Tibial artery (tissue), 4 donors: ENCODE measurements at regions not wholly inside any gene's neighbourhood (a gene's known extent, or its start where the extent isn't known, plus 50 kb on each side); places are given as distances from the start of the nearest gene placed in this dataset.

Source experiments
- DNase-seq, 2 donors: peaks; one replicate each; pipeline ENCODE4 v3.0.0-alpha.2; 2019
- H3K27ac ChIP-seq, 2 donors: fragments of 200-600 bp; sonication (generic) in 1 of 2; 1 replicate in 1 of 2; 2 replicates in 1 of 2; pipeline ENCODE4 v1.5.1; 2018 to 2019; ENCODE audit warnings: mild to moderate bottlenecking in 1 of 2
- H3K27me3 ChIP-seq, 2 donors: fragments of 200-600 bp; sonication (generic) in 1 of 2; one replicate each; pipeline versions ENCODE4 v1.5.1 to v1.6.0; 2016 to 2019
- H3K36me3 ChIP-seq, 3 donors: fragments of 200-600 bp; sonication (generic) in 2 of 3; one replicate each; pipeline ENCODE4 v1.5.1; 2016 to 2019; ENCODE audit warnings: mild to moderate bottlenecking in 2 of 3
- H3K4me1 ChIP-seq, 4 donors: fragments of 200-600 bp; sonication (generic) in 2 of 4; 1 replicate in 3 of 4; 2 replicates in 1 of 4; pipeline ENCODE4 v1.5.1; 2016 to 2019
- H3K4me3 ChIP-seq, 2 donors: fragments of 200-600 bp; sonication (generic) in 1 of 2; 1 replicate in 1 of 2; 2 replicates in 1 of 2; pipeline ENCODE4 v1.5.1; 2018 to 2019; ENCODE audit warnings: mild to moderate bottlenecking in 2 of 2
- H3K9me3 ChIP-seq, 3 donors: fragments of 200-600 bp; sonication (generic) in 1 of 3; one replicate each; pipeline ENCODE4 v1.5.1; 2016 to 2019
- CTCF ChIP-seq, 2 experiments: fragments of 200-600 bp in 1 of 2; fragments of 450-650 bp in 1 of 2; IDR thresholded peaks; one replicate each; pipeline ENCODE4 v1.5.1; 2017 to 2019; ENCODE audit warnings: antibody characterized with exemption in 2 of 2, mild to moderate bottlenecking in 1 of 2, moderate library complexity in 1 of 2
- intact Hi-C: fragments of 100-400 bp; cut with DNase I; formaldehyde crosslinking; loops from one replicate; pipeline ENCODE4 v1.15.0; 2023; ENCODE audit warnings: low total_unique reads

- Histone ChIP-seq H3K4me1 (no peaks in the 10 kb centered on the region), H3K27ac (no peak overlapping the region), H3K27me3 (no peaks in the 10 kb centered on the region), H3K4me3 (no peak overlapping the region), H3K9me3 (no peaks in the 10 kb centered on the region), H3K36me3 (no peaks in the 10 kb centered on the region)
- TF ChIP-seq CTCF (IDR thresholded peaks at IDR 0.05) = no peak
- DNase-seq = no peak
- intact Hi-C loops = no loop called here
Observed at GRCh38 chr2:7358865-7359447, 441.7 kb downstream of the RNF144A start.

GRCh38 chr2:7363906-7364305 lies 446.7 kb downstream of the RNF144A start:
- intact Hi-C loops = no loop called here
- DNase-seq = no peak
- TF ChIP-seq CTCF (IDR thresholded peaks at IDR 0.05) = no peak

GRCh38 chr2:7368211-7368610 lies 451.0 kb downstream of the RNF144A start:
- no peaks in the 10 kb centered on the region for H3K27me3 ChIP-seq
- H3K4me1 ChIP-seq = no peaks in the 10 kb centered on the region
- peaks cover 0 to 11% (median 8%) of the 10 kb centered on the region in 3 donors for H3K9me3 ChIP-seq
- no peak overlapping the region for H3K27ac ChIP-seq
- DNase-seq = no peak
- no peak for TF ChIP-seq CTCF (IDR thresholded peaks at IDR 0.05)
- no peaks in the 10 kb centered on the region for H3K36me3 ChIP-seq
- intact Hi-C loops = no loop called here
- H3K4me3 ChIP-seq = no peak overlapping the region

More at GRCh38 chr2:7363906-7364305, 446.7 kb downstream of the RNF144A start:
- Histone ChIP-seq H3K27ac (no peak overlapping the region), H3K9me3 (peaks cover 0 to 8% (median 4%) of the 10 kb centered on the region in 3 donors), H3K4me1 (no peaks in the 10 kb centered on the region), H3K27me3 (no peaks in the 10 kb centered on the region), H3K36me3 (no peaks in the 10 kb centered on the region), H3K4me3 (no peak overlapping the region)

- no peak for TF ChIP-seq CTCF (IDR thresholded peaks at IDR 0.05)
- peaks cover 0 to 8% (median 6%) of the 10 kb centered on the region in 3 donors for H3K9me3 ChIP-seq
- DNase-seq = no peak
- no peaks in the 10 kb centered on the region for H3K27me3 ChIP-seq
- intact Hi-C loops = no loop called here
- no peak overlapping the region for H3K4me3 ChIP-seq
- no peaks in the 10 kb centered on the region for H3K36me3 ChIP-seq
- H3K4me1 ChIP-seq = peaks cover 0 to 3% (median 0%) of the 10 kb centered on the region in 4 donors
- H3K27ac ChIP-seq = no peak overlapping the region
Observed at GRCh38 chr2:7373156-7373555, 455.9 kb downstream of the RNF144A start.

- no peak for TF ChIP-seq CTCF (IDR thresholded peaks at IDR 0.05)
- DNase-seq = no peak
- intact Hi-C loops = no loop called here
Observed at GRCh38 chr2:7375901-7376300, 458.7 kb downstream of the RNF144A start.

More at GRCh38 chr2:7375901-7376300, 458.7 kb downstream of the RNF144A start:
- H3K4me3 ChIP-seq = no peak overlapping the region
- H3K36me3 ChIP-seq = no peaks in the 10 kb centered on the region
- peaks cover 0 to 6% (median 0%) of the 10 kb centered on the region in 4 donors for H3K4me1 ChIP-seq
- H3K9me3 ChIP-seq = no peaks in the 10 kb centered on the region
- H3K27ac ChIP-seq = no peak overlapping the region
- no peaks in the 10 kb centered on the region for H3K27me3 ChIP-seq
